ENCODE measurements at regions not wholly inside any gene's neighbourhood (a gene's known extent, or its start where the extent isn't known, plus 50 kb on each side); places are given as distances from the start of the nearest gene placed in this dataset.

DNA sequence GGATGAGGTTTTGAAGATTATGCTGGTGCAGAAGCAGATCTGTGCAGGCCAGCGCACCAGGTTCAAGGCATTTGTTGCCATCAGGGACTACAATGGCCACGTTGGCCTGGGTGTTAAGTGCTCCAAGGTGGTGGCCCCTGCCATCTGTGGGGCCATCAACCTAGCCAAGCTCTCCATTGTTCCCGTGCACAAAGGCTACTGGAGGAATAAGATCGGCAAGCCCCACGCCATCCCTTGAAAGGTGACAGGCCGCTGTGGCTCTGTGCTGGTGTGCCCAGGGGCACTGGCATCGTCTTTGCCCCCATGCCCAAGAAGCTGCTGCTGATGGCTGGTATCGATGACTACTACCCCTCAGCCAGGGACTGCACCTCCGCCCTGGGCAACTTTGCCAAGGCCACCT lies 142.5 kb downstream of the SPATA31D1 start:
- TF ChIP-seq EP300 (IDR thresholded peaks at IDR 0.05) = no peak
- TF ChIP-seq, protein P1, sequence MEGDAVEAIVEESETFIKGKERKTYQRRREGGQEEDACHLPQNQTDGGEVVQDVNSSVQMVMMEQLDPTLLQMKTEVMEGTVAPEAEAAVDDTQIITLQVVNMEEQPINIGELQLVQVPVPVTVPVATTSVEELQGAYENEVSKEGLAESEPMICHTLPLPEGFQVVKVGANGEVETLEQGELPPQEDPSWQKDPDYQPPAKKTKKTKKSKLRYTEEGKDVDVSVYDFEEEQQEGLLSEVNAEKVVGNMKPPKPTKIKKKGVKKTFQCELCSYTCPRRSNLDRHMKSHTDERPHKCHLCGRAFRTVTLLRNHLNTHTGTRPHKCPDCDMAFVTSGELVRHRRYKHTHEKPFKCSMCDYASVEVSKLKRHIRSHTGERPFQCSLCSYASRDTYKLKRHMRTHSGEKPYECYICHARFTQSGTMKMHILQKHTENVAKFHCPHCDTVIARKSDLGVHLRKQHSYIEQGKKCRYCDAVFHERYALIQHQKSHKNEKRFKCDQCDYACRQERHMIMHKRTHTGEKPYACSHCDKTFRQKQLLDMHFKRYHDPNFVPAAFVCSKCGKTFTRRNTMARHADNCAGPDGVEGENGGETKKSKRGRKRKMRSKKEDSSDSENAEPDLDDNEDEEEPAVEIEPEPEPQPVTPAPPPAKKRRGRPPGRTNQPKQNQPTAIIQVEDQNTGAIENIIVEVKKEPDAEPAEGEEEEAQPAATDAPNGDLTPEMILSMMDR (IDR thresholded peaks at IDR 0.05) = no peak
